Central memory CD8-positive, alpha-beta T cell (primary cell): ENCODE measurements at regions not wholly inside any gene's neighbourhood (a gene's known extent, or its start where the extent isn't known, plus 50 kb on each side); places are given as distances from the start of the nearest gene placed in this dataset.

ENCODE experiments used
- ATAC-seq: fragments of 150-1000 bp; cut with Tn5 transposase; replicated peaks from 2 replicates; pipeline ENCODE4 v1.10.0; 2022; ENCODE audit warnings: mild to moderate bottlenecking, moderate FRiP score, moderate number of reproducible peaks; ENCODE audit not compliant: poor library complexity, severe bottlenecking; ENCODE audit errors: extremely low read depth
- DNase-seq, 2 donors: peaks; one replicate each; pipeline ENCODE4 v3.0.0; 2021; ENCODE audit warnings: low spot score in 2 of 2
- H3K27ac Mint-ChIP-seq: one replicate; pipeline ENCODE4 v1.8.0; 2022; ENCODE audit warnings: low read depth, mild to moderate bottlenecking, moderate library complexity, mixed read lengths
- H3K27me3 Mint-ChIP-seq: one replicate; pipeline ENCODE4 v1.8.0; 2022; ENCODE audit warnings: mixed read lengths
- H3K36me3 Mint-ChIP-seq: one replicate; pipeline ENCODE4 v1.8.0; 2022; ENCODE audit warnings: mild to moderate bottlenecking, moderate library complexity, mixed read lengths; ENCODE audit not compliant: insufficient read depth
- H3K4me1 Mint-ChIP-seq: one replicate; pipeline ENCODE4 v1.8.0; 2022; ENCODE audit warnings: mixed read lengths
- H3K4me3 Mint-ChIP-seq: one replicate; pipeline ENCODE4 v1.8.0; 2022; ENCODE audit warnings: mild to moderate bottlenecking, moderate library complexity, mixed read lengths
- H3K9me3 Mint-ChIP-seq: one replicate; pipeline ENCODE4 v1.8.0; 2022; ENCODE audit warnings: mixed read lengths

DNA sequence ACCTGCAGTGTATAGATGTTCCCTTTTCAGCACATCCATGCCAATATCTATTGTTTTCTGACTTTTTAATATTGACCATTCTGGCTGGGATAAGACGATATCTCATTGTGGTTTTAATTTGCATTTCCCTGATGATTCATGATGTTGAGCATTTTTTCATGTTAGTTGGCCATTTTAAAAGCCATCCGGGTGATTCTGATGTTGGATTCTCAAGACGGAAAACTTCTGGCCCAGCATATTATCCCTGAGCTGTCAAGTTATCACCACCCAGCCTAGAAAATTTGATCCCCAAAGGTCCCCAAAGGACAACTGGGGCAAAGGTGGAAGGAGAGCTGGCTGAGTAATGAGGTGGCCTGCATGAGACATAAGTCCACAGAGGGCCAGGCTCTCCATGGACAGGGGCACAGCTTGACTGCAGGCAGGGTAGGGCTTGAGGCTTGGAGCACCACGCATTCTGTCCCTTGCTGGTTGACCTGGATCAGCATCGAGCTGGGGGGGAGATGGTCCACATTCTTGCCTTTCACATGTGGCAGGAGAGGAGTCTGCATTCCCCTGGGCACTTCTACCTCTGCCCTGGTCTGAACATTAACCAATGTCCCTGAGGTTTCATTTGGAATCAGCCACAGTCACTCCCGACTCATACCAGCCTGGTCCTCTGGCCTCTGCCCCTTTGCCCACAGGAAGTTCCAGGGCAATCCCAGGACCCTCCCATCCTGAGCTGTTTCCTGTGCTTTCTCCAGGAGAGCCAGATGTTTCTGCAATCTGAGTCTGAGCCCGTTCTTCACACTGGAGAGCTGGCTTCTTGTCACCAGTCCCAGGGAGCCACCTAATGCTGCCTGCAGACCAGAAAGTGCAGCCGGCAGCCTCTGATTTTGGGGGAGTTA is 69.2 kb downstream of the ISG20 start:
- Mint-ChIP-seq H3K4me1 (peaks cover 8% of the 10 kb centered on the region), H3K27ac (no peak overlapping the region), H3K27me3 (peaks cover 95% of the 10 kb centered on the region), H3K36me3 (no peaks in the 10 kb centered on the region), H3K4me3 (no peak overlapping the region), H3K9me3 (no peaks in the 10 kb centered on the region)
- DNase-seq: no peak
- no peak for ATAC-seq

- no peak overlapping the region for H3K4me3 Mint-ChIP-seq
- DNase-seq (no peak), ATAC-seq (no peak)
- no peaks in the 10 kb centered on the region for H3K36me3 Mint-ChIP-seq
- H3K4me1 Mint-ChIP-seq: peaks cover 8% of the 10 kb centered on the region
- H3K27ac Mint-ChIP-seq: no peak overlapping the region
- no peaks in the 10 kb centered on the region for H3K9me3 Mint-ChIP-seq
- H3K27me3 Mint-ChIP-seq: peaks cover 93% of the 10 kb centered on the region
These were observed 69.8 kb downstream of the ISG20 start for GRCh38 chr15:88708655-88709054.

GRCh38 chr15:88710027-88710715 is 71.4 kb downstream of the ISG20 start:
- no peaks in the 10 kb centered on the region for H3K9me3 Mint-ChIP-seq
- no peak overlapping the region for H3K4me3 Mint-ChIP-seq
- DNase-seq (no peak), ATAC-seq (no peak)
- peaks cover 8% of the 10 kb centered on the region for H3K4me1 Mint-ChIP-seq
- no peaks in the 10 kb centered on the region for H3K36me3 Mint-ChIP-seq
- peaks cover 89% of the 10 kb centered on the region for H3K27me3 Mint-ChIP-seq
- no peak overlapping the region for H3K27ac Mint-ChIP-seq

DNA sequence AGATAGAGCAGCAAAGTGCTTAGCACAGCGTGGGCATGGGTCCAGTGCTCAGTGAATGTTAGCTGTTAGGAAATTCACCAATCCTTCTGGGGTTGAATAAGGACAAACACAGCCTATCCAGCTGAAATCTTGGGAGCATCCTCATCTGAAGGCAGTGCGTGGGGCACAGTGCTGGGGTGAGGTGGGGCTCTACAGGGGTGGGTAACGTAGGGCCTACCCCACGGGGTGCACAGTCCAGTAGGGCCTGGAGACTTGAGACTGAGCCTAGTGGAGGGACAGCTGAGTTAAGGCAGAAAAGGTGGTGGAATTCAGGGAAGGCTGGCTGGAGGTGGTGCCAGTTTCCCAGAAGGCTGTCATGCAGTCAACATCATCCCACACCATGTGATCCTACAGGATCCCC is 73.0 kb downstream of the ISG20 start:
- Mint-ChIP-seq H3K4me1 (no peaks in the 10 kb centered on the region), H3K36me3 (no peaks in the 10 kb centered on the region), H3K4me3 (no peak overlapping the region), H3K9me3 (no peaks in the 10 kb centered on the region), H3K27me3 (peaks cover 80% of the 10 kb centered on the region), H3K27ac (no peak overlapping the region)
- DNase-seq (no peak), ATAC-seq (no peak)

- Mint-ChIP-seq H3K27me3 (peaks cover 75% of the 10 kb centered on the region), H3K9me3 (no peaks in the 10 kb centered on the region), H3K4me3 (no peak overlapping the region), H3K27ac (no peak overlapping the region), H3K36me3 (no peaks in the 10 kb centered on the region), H3K4me1 (no peaks in the 10 kb centered on the region)
- DNase-seq (no peak), ATAC-seq (no peak)
These were observed 76.1 kb downstream of the ISG20 start for GRCh38 chr15:88714782-88715372.

- H3K4me1 Mint-ChIP-seq: no peaks in the 10 kb centered on the region
- H3K4me3 Mint-ChIP-seq: no peak overlapping the region
- DNase-seq (no peak), ATAC-seq (no peak)
- H3K9me3 Mint-ChIP-seq: no peaks in the 10 kb centered on the region
- H3K36me3 Mint-ChIP-seq: no peaks in the 10 kb centered on the region
- H3K27ac Mint-ChIP-seq: no peak overlapping the region
- peaks cover 78% of the 10 kb centered on the region for H3K27me3 Mint-ChIP-seq
These were observed 77.9 kb downstream of the ISG20 start for GRCh38 chr15:88716543-88717381.

DNA sequence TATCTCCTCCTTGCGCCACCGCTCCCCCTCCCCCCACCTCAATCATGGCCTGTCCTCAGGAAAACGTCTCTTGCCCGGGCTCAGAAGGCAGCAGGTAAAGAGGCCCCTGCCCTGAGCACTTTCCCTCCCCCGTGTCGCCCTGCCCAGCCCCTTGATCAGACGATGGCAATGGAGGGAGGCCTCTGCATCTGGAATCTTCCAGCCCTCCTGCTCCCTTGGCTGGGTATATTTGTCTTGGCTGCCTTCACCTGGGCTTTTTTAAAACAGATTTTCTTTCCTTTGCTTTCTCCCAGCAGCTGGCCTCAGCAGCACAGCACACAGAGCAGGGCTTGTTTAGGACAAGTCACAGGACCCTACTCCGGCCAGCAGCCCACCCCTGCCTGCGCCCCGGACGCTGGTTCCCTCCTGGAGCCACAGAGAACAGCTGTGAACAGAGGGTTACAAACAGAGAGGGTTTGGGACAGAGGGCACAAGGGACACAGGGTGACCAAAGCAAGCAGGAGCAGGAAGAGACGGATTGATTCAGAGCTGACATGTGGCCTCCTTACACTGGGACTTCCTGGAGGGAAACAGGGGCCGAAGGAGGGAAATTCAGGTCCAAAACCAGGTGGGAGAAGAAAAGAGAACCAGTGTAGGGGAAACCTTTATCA is 78.7 kb downstream of the ISG20 start:
- Mint-ChIP-seq H3K27me3 (peaks cover 77% of the 10 kb centered on the region), H3K4me1 (no peaks in the 10 kb centered on the region), H3K27ac (no peak overlapping the region), H3K4me3 (no peak overlapping the region), H3K36me3 (no peaks in the 10 kb centered on the region), H3K9me3 (no peaks in the 10 kb centered on the region)
- ATAC-seq (no peak), DNase-seq (no peak)

GRCh38 chr15:88718731-88719130 is 79.9 kb downstream of the ISG20 start:
- Mint-ChIP-seq H3K9me3 (no peaks in the 10 kb centered on the region), H3K27ac (no peak overlapping the region), H3K27me3 (peaks cover 82% of the 10 kb centered on the region), H3K36me3 (no peaks in the 10 kb centered on the region), H3K4me1 (no peaks in the 10 kb centered on the region), H3K4me3 (no peak overlapping the region)
- no peak for ATAC-seq
- no peak for DNase-seq

GRCh38 chr15:88719654-88720053 is 80.8 kb downstream of the ISG20 start:
- ATAC-seq: no peak
- H3K4me1 Mint-ChIP-seq: no peaks in the 10 kb centered on the region
- H3K36me3 Mint-ChIP-seq: no peaks in the 10 kb centered on the region
- no peak for DNase-seq
- no peaks in the 10 kb centered on the region for H3K9me3 Mint-ChIP-seq
- H3K27ac Mint-ChIP-seq: no peak overlapping the region
- H3K4me3 Mint-ChIP-seq: no peak overlapping the region
- peaks cover 78% of the 10 kb centered on the region for H3K27me3 Mint-ChIP-seq

- Mint-ChIP-seq H3K27me3 (peaks cover 55% of the 10 kb centered on the region), H3K9me3 (no peaks in the 10 kb centered on the region), H3K4me3 (no peak overlapping the region), H3K36me3 (no peaks in the 10 kb centered on the region), H3K4me1 (no peaks in the 10 kb centered on the region), H3K27ac (no peak overlapping the region)
- ATAC-seq (no peak), DNase-seq (no peak)
These were observed 77.7 kb upstream of the ACAN start for GRCh38 chr15:88725305-88726210.

GRCh38 chr15:88727439-88727838 is 75.8 kb upstream of the ACAN start:
- H3K36me3 Mint-ChIP-seq: no peaks in the 10 kb centered on the region
- H3K4me3 Mint-ChIP-seq: no peak overlapping the region
- H3K9me3 Mint-ChIP-seq: no peaks in the 10 kb centered on the region
- peaks cover 37% of the 10 kb centered on the region for H3K27me3 Mint-ChIP-seq
- DNase-seq (no peak), ATAC-seq (no peak)
- no peaks in the 10 kb centered on the region for H3K4me1 Mint-ChIP-seq
- no peak overlapping the region for H3K27ac Mint-ChIP-seq
